Fibroblast of lung (primary cell): ENCODE measurements at regions not wholly inside any gene's neighbourhood (a gene's known extent, or its start where the extent isn't known, plus 50 kb on each side); places are given as distances from the start of the nearest gene placed in this dataset.

ENCODE experiments used
- EZH2 ChIP-seq: IDR thresholded peaks from 2 replicates; pipeline ENCODE4 v1.5.1; 2012; ENCODE audit warnings: low read length, control low read depth, mild to moderate bottlenecking; ENCODE audit errors: missing control alignments
- TF ChIP-seq, protein P1 (sequence below), 2 donors: IDR thresholded peaks in 1 of 2; conservative IDR thresholded peaks in 1 of 2; 1 replicate in 1 of 2; 2 replicates in 1 of 2; pipeline ENCODE4 v1.5.1; 2011 to 2012; ENCODE audit warnings: low read length in 2 of 2, control low read depth in 1 of 2, inconsistent platforms in 1 of 2, low read depth in 1 of 2, mild to moderate bottlenecking in 1 of 2

DNA sequence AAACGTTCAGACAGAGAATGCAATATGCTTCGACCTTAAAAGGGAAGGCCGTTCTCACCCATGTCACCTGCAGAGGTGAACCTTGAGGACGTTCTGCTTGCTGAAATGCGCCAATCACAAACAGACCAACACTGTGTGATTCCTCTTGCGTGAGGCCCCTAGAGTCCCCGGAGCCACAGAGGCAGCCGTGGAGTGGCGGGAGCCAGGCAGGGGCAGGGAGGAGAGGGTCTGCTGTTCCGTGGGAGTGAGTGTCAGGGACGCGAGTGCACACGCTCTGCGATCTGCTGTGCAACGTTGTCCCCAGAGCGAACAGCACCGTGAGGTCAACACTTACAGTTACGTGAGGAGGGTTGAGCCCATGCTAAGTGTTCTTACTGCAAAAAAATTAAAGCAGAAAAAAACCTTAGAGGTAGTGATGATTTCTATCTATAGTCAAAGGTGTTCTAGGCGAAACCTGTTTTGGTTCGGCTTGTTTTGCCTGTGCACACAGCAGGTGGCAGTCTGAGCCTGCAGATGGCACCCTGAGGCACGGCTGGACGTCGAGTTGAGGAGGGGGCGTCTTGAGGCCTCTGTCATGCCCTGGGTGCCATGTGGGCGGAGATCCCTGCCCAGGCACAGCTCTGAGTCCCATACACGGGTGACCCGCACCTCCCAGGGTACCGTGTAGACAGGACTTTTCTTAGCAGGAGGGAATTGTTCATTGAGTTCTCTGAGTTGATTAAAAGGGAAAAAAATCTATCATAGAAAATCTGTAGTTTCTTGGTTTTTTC, 71.7 kb upstream of the FRMD1 start:
- TF ChIP-seq, protein P1, sequence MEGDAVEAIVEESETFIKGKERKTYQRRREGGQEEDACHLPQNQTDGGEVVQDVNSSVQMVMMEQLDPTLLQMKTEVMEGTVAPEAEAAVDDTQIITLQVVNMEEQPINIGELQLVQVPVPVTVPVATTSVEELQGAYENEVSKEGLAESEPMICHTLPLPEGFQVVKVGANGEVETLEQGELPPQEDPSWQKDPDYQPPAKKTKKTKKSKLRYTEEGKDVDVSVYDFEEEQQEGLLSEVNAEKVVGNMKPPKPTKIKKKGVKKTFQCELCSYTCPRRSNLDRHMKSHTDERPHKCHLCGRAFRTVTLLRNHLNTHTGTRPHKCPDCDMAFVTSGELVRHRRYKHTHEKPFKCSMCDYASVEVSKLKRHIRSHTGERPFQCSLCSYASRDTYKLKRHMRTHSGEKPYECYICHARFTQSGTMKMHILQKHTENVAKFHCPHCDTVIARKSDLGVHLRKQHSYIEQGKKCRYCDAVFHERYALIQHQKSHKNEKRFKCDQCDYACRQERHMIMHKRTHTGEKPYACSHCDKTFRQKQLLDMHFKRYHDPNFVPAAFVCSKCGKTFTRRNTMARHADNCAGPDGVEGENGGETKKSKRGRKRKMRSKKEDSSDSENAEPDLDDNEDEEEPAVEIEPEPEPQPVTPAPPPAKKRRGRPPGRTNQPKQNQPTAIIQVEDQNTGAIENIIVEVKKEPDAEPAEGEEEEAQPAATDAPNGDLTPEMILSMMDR (conservative IDR thresholded peaks at IDR 0.05 in 1 of 2, IDR thresholded peaks at IDR 0.05 in 1 of 2; ENCODE audit: low read depth in 1 of 2, low read length in 2 of 2), result no peak
- TF ChIP-seq EZH2, result no peak
